Renal pelvis (tissue), 1 donor: ENCODE measurements at regions not wholly inside any gene's neighbourhood (a gene's known extent, or its start where the extent isn't known, plus 50 kb on each side); places are given as distances from the start of the nearest gene placed in this dataset.
A peak's percentile ranks its signal among the peaks of the same experiment; 100 is the strongest.
"Not testable (repeated sequence)": the region's sequence is repeated elsewhere in the genome, so short reads cannot be mapped to it uniquely, and the experiment has no call there.

Experiments
- DNase-seq: peaks from one replicate; pipeline ENCODE4 v3.0.0-alpha.2; 2013

GRCh38 chr7:145464287-145464686, 628.4 kb upstream of the TPK1 start:
- DNase-seq = no peak

DNA sequence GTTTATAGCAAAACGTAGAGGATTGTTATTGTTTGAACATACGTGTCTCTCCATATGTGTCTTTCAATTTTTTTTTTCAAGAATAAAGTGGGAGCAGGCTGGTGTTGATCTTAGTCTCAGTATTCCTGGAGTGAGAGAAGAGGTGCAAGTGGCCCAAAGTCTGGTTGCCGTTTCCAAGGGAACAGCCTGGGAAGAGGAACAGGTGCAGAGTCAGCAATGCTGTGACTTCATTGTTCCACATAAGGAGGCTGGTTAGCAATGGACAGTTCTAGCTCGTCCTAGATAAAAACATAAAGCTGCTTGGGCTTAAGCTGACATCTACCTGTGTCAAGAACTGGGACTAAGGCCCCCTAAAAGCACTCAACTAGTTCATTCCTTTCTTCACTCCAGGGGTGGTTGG, 626.6 kb upstream of the TPK1 start:
- DNase-seq = no peak

DNA sequence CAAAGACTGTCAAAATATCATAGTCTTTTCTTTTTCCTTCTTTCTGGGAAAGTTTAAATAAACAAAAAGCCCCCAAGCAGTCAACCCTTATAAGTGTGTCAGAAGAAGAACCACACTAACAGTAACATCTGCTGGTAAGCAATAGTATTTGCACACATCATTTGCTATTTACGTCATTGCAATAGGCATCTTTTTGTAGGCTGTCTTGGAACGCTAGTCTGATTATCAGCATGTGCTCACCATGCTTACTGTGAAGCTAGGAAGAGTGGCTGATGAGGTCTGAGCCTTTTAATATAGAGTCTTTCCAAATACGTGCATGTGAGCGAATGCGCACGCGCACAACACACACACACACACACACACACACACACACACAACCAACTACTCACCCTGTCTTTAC, 599.0 kb upstream of the TPK1 start:
- no peak for DNase-seq

DNA sequence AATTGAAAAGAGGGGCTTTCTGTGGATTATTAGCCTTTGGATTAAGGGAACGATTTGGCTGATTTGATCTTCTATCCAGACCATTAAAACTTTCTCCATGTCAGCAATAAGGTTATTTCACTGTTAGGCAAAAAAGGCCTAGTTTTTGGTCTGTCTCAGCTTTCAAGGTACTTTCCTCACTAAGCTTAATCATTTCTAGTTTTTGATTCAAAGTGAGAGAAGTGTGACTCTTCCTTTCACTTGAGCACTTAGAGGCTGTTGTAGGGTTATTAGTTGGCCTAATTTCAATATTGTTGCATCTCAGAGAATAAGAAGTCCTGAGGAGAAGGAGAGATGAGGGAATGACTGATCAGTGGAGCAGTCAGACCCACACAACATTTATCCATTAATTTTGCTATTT, 596.0 kb upstream of the TPK1 start:
- no peak for DNase-seq

- not testable (repeated sequence) for DNase-seq
Observed at GRCh38 chr7:145418481-145418880, 582.6 kb upstream of the TPK1 start.

GRCh38 chr7:145411066-145411465, 575.2 kb upstream of the TPK1 start:
- DNase-seq = no peak

DNA sequence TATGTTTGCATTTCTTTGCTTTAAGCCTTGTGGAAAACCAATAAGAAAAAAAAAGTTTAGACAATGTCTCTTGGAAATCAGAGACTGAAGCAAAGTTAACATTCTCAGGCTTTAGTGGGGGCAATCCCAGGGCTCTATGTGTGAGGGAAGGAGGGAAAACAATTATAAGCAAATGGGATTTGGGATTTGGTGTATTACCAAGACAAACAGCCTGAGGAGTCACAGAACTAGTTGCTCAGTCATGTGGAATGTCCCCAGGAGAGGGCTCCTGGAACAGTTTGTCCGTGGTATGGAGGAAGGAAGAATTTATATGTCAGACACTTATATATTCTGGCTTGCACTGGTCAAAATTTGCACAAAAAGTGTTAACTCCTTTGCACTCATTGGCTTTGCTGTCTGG, 562.9 kb upstream of the TPK1 start:
- DNase-seq = peak; percentile 14

GRCh38 chr7:145394126-145394525, 558.3 kb upstream of the TPK1 start:
- no peak for DNase-seq

- no peak for DNase-seq
Observed at GRCh38 chr7:145382762-145383161, 546.9 kb upstream of the TPK1 start.

- DNase-seq = no peak
Observed at GRCh38 chr7:145378197-145378596, 542.3 kb upstream of the TPK1 start.

- no peak for DNase-seq
Observed at GRCh38 chr7:145360511-145361100, 524.8 kb upstream of the TPK1 start.

DNA sequence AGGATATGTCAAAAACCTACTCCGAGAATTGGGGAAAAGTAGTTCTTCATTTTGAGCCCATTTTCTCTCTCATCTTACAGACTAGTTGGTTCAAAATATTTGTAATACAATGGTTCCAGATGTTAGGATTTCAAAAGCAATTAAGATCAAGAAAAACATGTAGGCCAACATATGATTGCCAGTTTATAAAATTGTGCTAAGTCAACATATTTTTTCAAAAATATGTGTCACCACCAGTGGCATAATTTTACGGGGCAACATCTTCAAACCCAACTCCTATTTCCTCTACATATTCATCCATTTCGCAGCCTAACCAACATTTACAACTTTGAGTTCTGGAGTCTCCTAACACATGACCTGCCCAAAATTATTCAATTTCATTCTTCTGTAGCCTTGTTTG, 514.5 kb upstream of the TPK1 start:
- DNase-seq = no peak

DNA sequence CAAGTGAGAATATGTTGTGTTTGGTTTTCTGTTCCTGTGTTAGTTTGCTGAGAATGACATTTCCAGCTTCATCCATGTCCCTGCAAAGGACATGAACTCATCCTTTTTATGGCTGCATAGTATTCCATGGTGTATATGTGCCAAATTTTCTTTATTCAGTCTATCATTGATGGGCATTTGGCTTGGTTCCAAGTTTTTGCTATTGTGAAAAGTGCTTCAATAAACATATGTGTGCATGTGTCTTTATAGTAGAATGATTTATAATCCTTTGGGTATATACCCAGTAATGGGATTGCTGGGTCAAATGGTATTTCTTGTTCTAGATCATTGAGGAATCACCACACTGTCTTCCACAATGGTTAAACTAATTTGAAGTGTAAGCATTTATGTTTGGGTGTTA, 513.6 kb upstream of the TPK1 start:
- not testable (repeated sequence) for DNase-seq

GRCh38 chr7:145347271-145347670, 511.4 kb upstream of the TPK1 start:
- no peak for DNase-seq

GRCh38 chr7:145339319-145339718, 503.5 kb upstream of the TPK1 start:
- no peak for DNase-seq

DNA sequence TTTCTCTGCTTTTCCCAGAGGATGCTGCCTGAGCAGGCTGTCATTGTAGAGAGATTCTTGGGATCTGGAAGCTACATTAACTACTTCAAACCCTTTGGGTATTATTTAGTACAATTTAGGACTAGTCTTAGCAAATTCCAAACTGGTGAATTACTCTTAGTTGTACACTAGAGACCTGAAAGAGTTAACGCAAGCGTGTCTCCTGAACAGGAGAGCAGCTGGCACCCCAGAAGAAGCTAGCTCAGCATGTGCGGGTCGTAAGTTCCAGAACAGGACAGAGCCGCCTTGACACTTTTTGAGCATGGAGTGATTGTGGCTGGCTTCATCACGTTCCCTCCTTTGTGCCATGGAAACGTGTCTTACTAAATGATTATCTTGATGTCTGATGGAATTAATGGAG, 495.7 kb upstream of the TPK1 start:
- no peak for DNase-seq

DNA sequence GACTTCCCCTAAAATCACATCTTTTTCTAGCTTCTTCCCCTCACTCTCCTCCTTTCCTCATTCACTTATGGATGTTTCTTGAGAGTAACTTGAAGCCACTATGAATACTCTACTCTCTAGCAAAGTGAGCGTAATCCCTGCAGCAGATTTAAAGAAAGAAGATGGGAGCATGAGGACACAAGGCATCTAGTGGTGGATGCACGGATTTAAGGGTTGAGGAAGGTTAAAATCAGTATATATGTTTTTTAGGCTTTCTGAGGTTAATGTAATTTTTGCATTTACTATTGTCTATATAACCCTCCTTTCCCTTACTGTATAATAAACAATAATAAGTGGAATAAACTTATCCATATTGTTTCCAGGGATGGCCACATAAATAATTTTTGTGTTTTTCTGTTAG, 495.2 kb upstream of the TPK1 start:
- DNase-seq = no peak

DNA sequence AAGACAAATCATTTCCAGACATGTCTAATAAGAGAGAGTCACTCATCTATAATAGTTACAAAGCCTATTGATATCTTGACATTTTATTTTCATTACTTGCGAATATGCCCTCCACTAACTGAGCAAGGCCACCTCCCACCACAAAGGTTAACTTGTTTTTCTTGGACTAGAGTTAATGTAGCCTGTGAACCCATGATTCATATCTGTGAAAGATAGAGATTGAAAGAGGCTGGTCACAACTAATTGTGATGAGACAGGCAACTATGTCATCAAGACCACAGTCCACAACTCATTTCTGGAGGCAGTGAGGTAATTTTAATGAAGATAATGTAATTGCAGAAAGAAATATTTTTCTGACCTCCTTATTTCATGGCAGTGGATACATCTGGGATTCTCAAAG, 491.8 kb upstream of the TPK1 start:
- no peak for DNase-seq

GRCh38 chr7:145324081-145324480, 488.2 kb upstream of the TPK1 start:
- no peak for DNase-seq

- peak; percentile 35 for DNase-seq
Observed at GRCh38 chr7:145313551-145313950, 477.7 kb upstream of the TPK1 start.

DNA sequence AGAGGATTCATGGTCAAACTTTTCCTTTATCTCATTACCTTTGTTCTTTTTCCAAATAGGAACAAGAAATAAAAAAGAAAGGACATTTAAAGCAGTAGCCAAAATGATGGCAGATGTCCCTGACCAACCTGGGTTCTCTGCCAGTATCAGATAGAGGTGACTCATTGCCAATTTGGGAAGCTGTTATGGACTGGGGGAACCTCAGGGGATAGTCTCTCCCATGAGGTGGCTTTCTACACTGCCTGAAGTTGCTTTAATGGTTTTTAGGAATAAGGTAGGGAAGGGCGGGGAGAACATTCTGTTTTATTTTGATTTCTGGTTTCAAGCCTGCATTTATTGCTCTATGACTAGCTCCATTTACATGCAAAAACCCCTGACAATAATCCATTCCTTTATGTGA, 457.9 kb upstream of the TPK1 start:
- DNase-seq = no peak

- peak; percentile 10 for DNase-seq
Observed at GRCh38 chr7:145293228-145293701, 457.4 kb upstream of the TPK1 start.

- DNase-seq = no peak
Observed at GRCh38 chr7:145289384-145289783, 453.5 kb upstream of the TPK1 start.

GRCh38 chr7:145276118-145276517, 440.3 kb upstream of the TPK1 start:
- DNase-seq = no peak
